NCI-H82 (cell line): ENCODE measurements at regions not wholly inside any gene's neighbourhood (a gene's known extent, or its start where the extent isn't known, plus 50 kb on each side); places are given as distances from the start of the nearest gene placed in this dataset.

Source experiments
- DNase-seq: peaks from one replicate; lab custom pipeline; 2025; lab: John Stamatoyannopoulos, UW

- DNase-seq = peak; percentile 84
These were observed 963.2 kb downstream of the ROBO2 start for GRCh38 chr3:78003090-78003489.

- DNase-seq = no peak
These were observed 964.7 kb downstream of the ROBO2 start for GRCh38 chr3:78004571-78004970.

- DNase-seq = no peak
These were observed 973.8 kb downstream of the ROBO2 start for GRCh38 chr3:78013653-78014052.

GRCh38 chr3:78015856-78016255 lies 976.0 kb downstream of the ROBO2 start:
- DNase-seq = no peak

- no peak for DNase-seq
These were observed 981.8 kb downstream of the ROBO2 start for GRCh38 chr3:78021710-78022109.

GRCh38 chr3:78022232-78022631 lies 982.3 kb downstream of the ROBO2 start:
- no peak for DNase-seq

GRCh38 chr3:78023257-78023656 lies 983.4 kb downstream of the ROBO2 start:
- DNase-seq = no peak

- DNase-seq = no peak
These were observed 986.0 kb downstream of the ROBO2 start for GRCh38 chr3:78025916-78026315.

GRCh38 chr3:78026318-78026828 lies 986.5 kb downstream of the ROBO2 start:
- no peak for DNase-seq

GRCh38 chr3:78029775-78030174 lies 989.9 kb downstream of the ROBO2 start:
- DNase-seq = no peak

- peak; percentile 7 for DNase-seq
These were observed 995.3 kb downstream of the ROBO2 start for GRCh38 chr3:78035131-78035641.

- DNase-seq = no peak
These were observed 1001.6 kb downstream of the ROBO2 start for GRCh38 chr3:78041486-78041885.

GRCh38 chr3:78046566-78046965 lies 1006.7 kb downstream of the ROBO2 start:
- peak; percentile 5 for DNase-seq

GRCh38 chr3:78048698-78049097 lies 1008.8 kb downstream of the ROBO2 start:
- DNase-seq = no peak

- DNase-seq = no peak
These were observed 1009.6 kb downstream of the ROBO2 start for GRCh38 chr3:78049521-78049920.

- no peak for DNase-seq
These were observed 1010.6 kb downstream of the ROBO2 start for GRCh38 chr3:78050276-78051065.

GRCh38 chr3:78052746-78053145 lies 1012.8 kb downstream of the ROBO2 start:
- DNase-seq = no peak

GRCh38 chr3:78066287-78066686 lies 1026.4 kb downstream of the ROBO2 start:
- peak; percentile 3 for DNase-seq

GRCh38 chr3:78070188-78070587 lies 1030.3 kb downstream of the ROBO2 start:
- no peak for DNase-seq

GRCh38 chr3:78076379-78076778 lies 1036.5 kb downstream of the ROBO2 start:
- no peak for DNase-seq

- no peak for DNase-seq
These were observed 1037.3 kb downstream of the ROBO2 start for GRCh38 chr3:78077178-78077577.

- no peak for DNase-seq
These were observed 1037.9 kb downstream of the ROBO2 start for GRCh38 chr3:78077842-78078241.

- no peak for DNase-seq
These were observed 1039.6 kb downstream of the ROBO2 start for GRCh38 chr3:78079514-78079913.

GRCh38 chr3:78086150-78086549 lies 1046.3 kb downstream of the ROBO2 start:
- DNase-seq = no peak
